C4-2B (cell line): ENCODE measurements at regions not wholly inside any gene's neighbourhood (a gene's known extent, or its start where the extent isn't known, plus 50 kb on each side); places are given as distances from the start of the nearest gene placed in this dataset.

ENCODE experiments used
- CTCF ChIP-seq: fragments of 450-650 bp; conservative IDR thresholded peaks from 2 replicates; pipeline ENCODE4 v1.5.1; 2017; ENCODE audit warnings: mild to moderate bottlenecking
- ZFX ChIP-seq: fragments of 450-650 bp; IDR thresholded peaks from 2 replicates; pipeline ENCODE4 v1.6.1; 2017

- TF ChIP-seq CTCF (no peak), ZFX (no peak)
These were observed 97.3 kb upstream of the FZD10 start for GRCh38 chr12:130064999-130065398.
